GM12872 (cell line): ENCODE measurements at regions not wholly inside any gene's neighbourhood (a gene's known extent, or its start where the extent isn't known, plus 50 kb on each side); places are given as distances from the start of the nearest gene placed in this dataset.

ENCODE experiments used
- CTCF ChIP-seq: IDR thresholded peaks from 3 replicates; pipeline ENCODE4 v1.5.1; 2011; ENCODE audit warnings: low read depth, mild to moderate bottlenecking, low read length, moderate library complexity; ENCODE audit not compliant: insufficient read depth

- no peak for TF ChIP-seq CTCF
Measured at GRCh38 chrY:3037471-3037870, 102.3 kb downstream of the ZFY start.

DNA sequence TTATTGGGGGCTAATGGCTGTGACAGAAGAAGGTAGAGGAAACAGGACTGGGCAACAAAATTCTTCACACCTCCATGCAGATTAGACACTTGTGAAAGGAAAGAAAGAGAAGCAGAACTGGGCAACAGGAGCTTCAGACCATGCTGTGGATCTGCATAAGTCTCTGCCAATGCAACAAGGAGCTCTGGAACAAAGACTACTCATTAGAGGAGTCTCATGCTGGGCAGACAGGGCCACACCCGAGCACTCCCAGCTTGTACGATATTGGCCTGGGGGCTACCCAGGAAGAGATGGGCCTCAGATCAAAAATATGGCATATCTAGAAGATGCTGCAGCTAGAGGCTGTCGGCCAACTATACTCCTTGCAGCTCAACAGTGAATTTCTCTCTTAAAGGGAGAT is 105.2 kb downstream of the ZFY start:
- TF ChIP-seq CTCF: no peak

- no peak for TF ChIP-seq CTCF
Measured at GRCh38 chrY:3041985-3042384, 106.8 kb downstream of the ZFY start.

GRCh38 chrY:3042901-3043300 is 107.7 kb downstream of the ZFY start:
- TF ChIP-seq CTCF: no peak

DNA sequence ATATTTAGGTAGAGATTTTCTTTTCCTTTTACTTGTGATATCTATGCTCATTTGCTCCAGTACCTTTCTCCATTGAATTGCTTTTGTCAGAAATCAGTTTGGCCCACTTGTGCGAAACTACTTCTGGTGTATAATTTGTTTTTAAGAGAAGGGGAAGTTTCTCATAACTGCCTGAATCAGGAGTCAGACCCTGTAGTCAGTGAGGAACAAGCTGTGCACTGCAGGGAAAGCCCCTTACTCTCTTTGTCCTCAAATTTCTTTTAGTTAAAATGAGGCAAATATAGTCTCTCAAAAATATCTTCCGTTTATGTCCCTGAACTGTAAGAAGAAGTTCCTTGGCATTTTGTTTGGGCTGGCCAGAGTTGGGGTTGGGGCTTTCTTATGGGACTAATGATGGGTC is 109.9 kb downstream of the ZFY start:
- TF ChIP-seq CTCF: no peak

- TF ChIP-seq CTCF: 0 out of 3 replicates have a peak, but pooled peaks have one; percentile 23
Measured at GRCh38 chrY:3405585-3405984, 173.3 kb upstream of the TGIF2LY start.

DNA sequence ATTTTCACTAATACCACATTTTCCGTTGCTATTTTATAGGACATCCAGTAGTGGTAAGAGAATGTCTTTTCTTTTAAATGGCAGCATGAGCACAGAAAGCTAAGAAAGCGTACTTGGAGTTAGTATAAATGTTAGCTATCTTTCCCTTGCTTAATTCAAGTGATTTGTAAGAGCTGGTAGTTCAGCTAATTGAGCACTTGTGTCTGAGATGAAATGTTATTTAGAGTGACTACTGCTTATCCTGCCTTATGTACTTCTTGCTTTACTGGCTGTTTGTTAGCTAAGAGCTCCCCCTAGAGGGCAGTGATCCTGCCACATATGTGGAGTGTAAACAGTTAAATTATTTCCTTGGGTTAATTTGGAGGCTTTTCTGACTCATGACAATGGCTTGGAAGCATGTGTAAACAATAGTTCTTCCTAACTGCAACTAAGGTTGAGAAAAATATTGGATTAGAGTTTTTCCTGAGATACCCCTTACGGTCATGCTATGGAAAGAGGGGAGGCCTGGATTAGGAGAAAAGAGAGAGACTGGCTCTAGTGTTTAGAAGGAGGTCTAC is 171.9 kb upstream of the TGIF2LY start:
- TF ChIP-seq CTCF: 0 out of 3 replicates have a peak, but pooled peaks have one; percentile 7
